MM.1S (cell line): ENCODE measurements at regions not wholly inside any gene's neighbourhood (a gene's known extent, or its start where the extent isn't known, plus 50 kb on each side); places are given as distances from the start of the nearest gene placed in this dataset.

ENCODE experiments used
- DNase-seq: peaks from one replicate; pipeline ENCODE4 v3.0.0-alpha.2; 2015
- H2AFZ ChIP-seq: fragments of 300-600 bp; sonication (generic); 2 replicates; pipeline ENCODE4 v1.6.0; 2016; ENCODE audit warnings: antibody characterized with exemption, low read length
- H3F3A ChIP-seq: fragments of 300-600 bp; sonication (generic); 2 replicates; pipeline ENCODE4 v1.6.1; 2016; ENCODE audit warnings: mild to moderate bottlenecking, antibody characterized with exemption, low read length, moderate library complexity, mixed read lengths; ENCODE audit not compliant: insufficient read depth
- H3K27ac ChIP-seq: fragments of 300-600 bp; sonication (generic); 2 replicates; pipeline ENCODE4 v1.5.1; 2016; ENCODE audit warnings: mild to moderate bottlenecking, low read length
- H3K27me3 ChIP-seq: fragments of 300-600 bp; sonication (generic); replicated peaks from 2 replicates; pipeline ENCODE4 v1.6.0; 2016; ENCODE audit warnings: low read length; ENCODE audit not compliant: insufficient read depth
- H3K36me3 ChIP-seq: fragments of 300-600 bp; sonication (generic); replicated peaks from 2 replicates; pipeline ENCODE4 v1.6.1; 2016; ENCODE audit warnings: mild to moderate bottlenecking, low read length, mixed read lengths; ENCODE audit not compliant: insufficient read depth
- H3K4me1 ChIP-seq: fragments of 300-600 bp; sonication (generic); 2 replicates; pipeline ENCODE4 v1.6.1; 2016; ENCODE audit warnings: low read length, mixed read lengths
- H3K4me2 ChIP-seq: fragments of 300-600 bp; sonication (generic); 2 replicates; pipeline ENCODE4 v1.6.0; 2016; ENCODE audit warnings: low read depth, low read length
- H3K4me3 ChIP-seq: fragments of 300-600 bp; sonication (generic); 2 replicates; pipeline ENCODE4 v1.5.1; 2016; ENCODE audit warnings: low read length, mixed read lengths
- H3K79me2 ChIP-seq: fragments of 300-600 bp; sonication (generic); 2 replicates; pipeline ENCODE4 v1.6.1; 2016; ENCODE audit warnings: mixed run types, low read length, mixed read lengths
- H3K9ac ChIP-seq: fragments of 300-600 bp; sonication (generic); 2 replicates; pipeline ENCODE4 v1.6.1; 2016; ENCODE audit warnings: low read length, mixed read lengths
- H3K9me2 ChIP-seq: fragments of 300-600 bp; sonication (generic); replicated peaks from 2 replicates; pipeline ENCODE4 v1.6.1; 2016; ENCODE audit warnings: mild to moderate bottlenecking, low read length, mixed read lengths; ENCODE audit not compliant: insufficient read depth
- H3K9me3 ChIP-seq: fragments of 300-600 bp; sonication (generic); replicated peaks from 2 replicates; pipeline ENCODE4 v1.6.1; 2016; ENCODE audit warnings: mild to moderate bottlenecking, low read length, mixed read lengths; ENCODE audit not compliant: insufficient read depth
- H4K20me1 ChIP-seq: fragments of 300-600 bp; sonication (generic); 2 replicates; pipeline ENCODE4 v1.6.1; 2016; ENCODE audit warnings: mild to moderate bottlenecking, low read length, moderate library complexity, mixed read lengths; ENCODE audit not compliant: insufficient read depth
- CTCF ChIP-seq: fragments of 300-600 bp; sonication (generic); IDR thresholded peaks from 2 replicates; pipeline ENCODE4 v1.5.1; 2016; ENCODE audit warnings: antibody characterized with exemption, low read length, mixed read lengths
- EZH2 ChIP-seq: fragments of 300-600 bp; sonication (generic); optimal IDR thresholded peaks from 2 replicates; pipeline ENCODE3; 2017; ENCODE audit warnings: low read depth, mild to moderate bottlenecking, antibody characterized with exemption, low read length, mixed read lengths
- EZH2phosphoT487 ChIP-seq: fragments of 300-600 bp; sonication (generic); IDR thresholded peaks from 2 replicates; pipeline ENCODE4 v1.6.1; 2018; ENCODE audit warnings: antibody characterized with exemption, low read length

- H3F3A ChIP-seq, result no peaks in the 10 kb centered on the region
These were observed 138.2 kb upstream of the LPAR1 start for GRCh38 chr9:111176511-111176910.

GRCh38 chr9:111175350-111175749, 137.1 kb upstream of the LPAR1 start:
- no peak overlapping the region for H2AFZ ChIP-seq
- H3K27me3 ChIP-seq, result no peaks in the 10 kb centered on the region
- H3K79me2 ChIP-seq, result no peaks in the 10 kb centered on the region
- no peaks in the 10 kb centered on the region for H3K36me3 ChIP-seq
- H3K9me2 ChIP-seq, result no peaks in the 10 kb centered on the region
- no peak for DNase-seq
- TF ChIP-seq EZH2 (no peak), EZH2phosphoT487 (no peak), CTCF (no peak)
- H3K9me3 ChIP-seq, result no peaks in the 10 kb centered on the region
- no peak overlapping the region for H3K9ac ChIP-seq
- H3K4me3 ChIP-seq, result no peak overlapping the region
- H3K4me2 ChIP-seq, result no peak overlapping the region
- no peaks in the 10 kb centered on the region for H3K4me1 ChIP-seq
- H3K27ac ChIP-seq, result no peak overlapping the region
- H4K20me1 ChIP-seq, result no peaks in the 10 kb centered on the region
- H3F3A ChIP-seq, result no peaks in the 10 kb centered on the region

More at GRCh38 chr9:111176511-111176910, 138.2 kb upstream of the LPAR1 start:
- Histone ChIP-seq H3K9me2 (no peaks in the 10 kb centered on the region), H4K20me1 (no peaks in the 10 kb centered on the region), H3K36me3 (no peaks in the 10 kb centered on the region), H3K27me3 (no peaks in the 10 kb centered on the region), H3K4me1 (no peaks in the 10 kb centered on the region), H3K4me2 (no peak overlapping the region), H2AFZ (no peak overlapping the region), H3K79me2 (no peaks in the 10 kb centered on the region), H3K27ac (no peak overlapping the region), H3K9ac (no peak overlapping the region), H3K4me3 (no peak overlapping the region), H3K9me3 (no peaks in the 10 kb centered on the region)
- TF ChIP-seq EZH2 (no peak), EZH2phosphoT487 (no peak), CTCF (no peak)
- DNase-seq, result no peak

- no peak overlapping the region for H3K9ac ChIP-seq
- no peaks in the 10 kb centered on the region for H3K27me3 ChIP-seq
- H3K4me2 ChIP-seq, result no peak overlapping the region
- TF ChIP-seq EZH2 (no peak), CTCF (no peak), EZH2phosphoT487 (no peak)
- H3K9me3 ChIP-seq, result no peaks in the 10 kb centered on the region
- no peaks in the 10 kb centered on the region for H3K36me3 ChIP-seq
- H3F3A ChIP-seq, result no peaks in the 10 kb centered on the region
- no peaks in the 10 kb centered on the region for H3K9me2 ChIP-seq
- no peak overlapping the region for H3K27ac ChIP-seq
- H2AFZ ChIP-seq, result no peak overlapping the region
- no peaks in the 10 kb centered on the region for H4K20me1 ChIP-seq
- H3K4me3 ChIP-seq, result no peak overlapping the region
- no peaks in the 10 kb centered on the region for H3K4me1 ChIP-seq
- DNase-seq, result no peak
- no peaks in the 10 kb centered on the region for H3K79me2 ChIP-seq
These were observed 129.1 kb upstream of the LPAR1 start for GRCh38 chr9:111167341-111167740.
